ENCODE measurements at regions not wholly inside any gene's neighbourhood (a gene's known extent, or its start where the extent isn't known, plus 50 kb on each side); places are given as distances from the start of the nearest gene placed in this dataset.

GRCh38 chr15:94951538-94951937, 720.2 kb downstream of the MCTP2 start:
- DNase-seq (ENCODE audit: low spot score in 2 of 2), result no peak
- FAIRE-seq, result no peak

DNA sequence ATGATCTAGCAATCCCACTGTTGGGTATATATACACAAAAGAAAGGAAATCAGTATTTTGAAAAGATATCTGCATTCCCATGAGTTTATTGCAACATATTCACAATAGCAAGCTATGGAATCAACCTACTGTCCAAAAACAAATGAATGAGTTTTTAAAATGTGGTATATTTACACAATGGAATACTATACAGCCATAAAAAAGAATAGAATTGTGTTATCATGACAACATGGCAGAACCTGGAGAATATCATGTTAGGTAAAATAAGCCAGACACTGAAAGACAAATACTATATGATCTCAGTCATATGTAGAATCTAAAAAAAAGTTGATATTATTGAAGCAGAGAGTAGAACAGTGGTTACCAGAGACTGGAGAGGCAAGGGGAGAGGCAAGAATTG, 732.6 kb downstream of the MCTP2 start:
- no peak for FAIRE-seq

GRCh38 chr15:94965593-94965992, 734.2 kb downstream of the MCTP2 start:
- FAIRE-seq, result no peak

More for the DNA sequence above, 732.6 kb downstream of the MCTP2 start:
- DNase-seq (ENCODE audit: low spot score in 2 of 2), result no peak

GRCh38 chr15:94968133-94968532, 736.8 kb downstream of the MCTP2 start:
- no peak for DNase-seq (ENCODE audit: low spot score in 2 of 2)
- FAIRE-seq, result no peak

More at GRCh38 chr15:94965593-94965992, 734.2 kb downstream of the MCTP2 start:
- DNase-seq (ENCODE audit: low spot score in 2 of 2), result no peak

GRCh38 chr15:94970096-94970495, 738.7 kb downstream of the MCTP2 start:
- DNase-seq (ENCODE audit: low spot score in 2 of 2), result no peak
- FAIRE-seq, result no peak

DNA sequence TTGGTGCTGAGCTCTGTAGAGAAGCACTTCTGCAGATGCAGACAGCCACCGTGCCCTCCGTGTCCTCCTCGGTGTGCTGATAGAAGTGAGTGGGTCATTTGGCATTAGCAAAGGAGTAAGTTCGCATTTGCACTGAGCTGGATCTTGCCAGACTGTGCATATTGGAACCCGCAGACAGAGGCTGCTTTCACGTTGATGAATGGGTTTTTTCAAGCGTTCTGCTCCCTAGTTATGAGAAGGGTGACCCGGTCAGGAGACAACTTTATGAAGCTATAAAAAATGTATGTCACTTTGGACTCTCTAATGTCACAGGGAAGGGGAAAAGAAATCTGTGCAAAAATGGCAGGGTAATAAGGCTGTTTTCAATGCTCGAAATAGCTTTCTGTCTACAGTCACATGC, 739.4 kb downstream of the MCTP2 start:
- FAIRE-seq (no peak), DNase-seq (ENCODE audit: low spot score in 2 of 2) (no peak)

GRCh38 chr15:94972314-94972713, 741.0 kb downstream of the MCTP2 start:
- no peak for FAIRE-seq

GRCh38 chr15:94987085-94987484, 755.7 kb downstream of the MCTP2 start:
- DNase-seq (ENCODE audit: low spot score in 2 of 2) (no peak), FAIRE-seq (no peak)

More at GRCh38 chr15:94972314-94972713, 741.0 kb downstream of the MCTP2 start:
- DNase-seq (ENCODE audit: low spot score in 2 of 2), result no peak

DNA sequence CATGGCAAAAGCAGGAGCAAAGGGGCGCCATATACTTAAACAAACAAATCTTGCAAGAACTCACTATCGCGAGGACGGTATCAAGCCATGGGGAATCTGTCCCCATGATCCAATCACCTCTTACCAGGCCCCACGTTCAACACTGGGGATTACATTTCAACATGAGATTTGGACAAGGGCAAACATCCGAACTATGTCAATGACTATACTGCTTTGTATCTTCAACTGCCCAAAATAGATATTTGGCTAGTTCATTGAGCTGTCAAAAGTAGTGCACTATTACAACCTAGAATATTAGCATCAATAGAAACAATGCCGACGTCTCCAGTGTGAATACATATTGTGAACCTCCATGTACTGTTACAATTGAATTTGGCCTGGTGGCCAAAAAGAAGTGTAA, 760.4 kb downstream of the MCTP2 start:
- no peak for DNase-seq (ENCODE audit: low spot score in 2 of 2)
- FAIRE-seq, result no peak

DNA sequence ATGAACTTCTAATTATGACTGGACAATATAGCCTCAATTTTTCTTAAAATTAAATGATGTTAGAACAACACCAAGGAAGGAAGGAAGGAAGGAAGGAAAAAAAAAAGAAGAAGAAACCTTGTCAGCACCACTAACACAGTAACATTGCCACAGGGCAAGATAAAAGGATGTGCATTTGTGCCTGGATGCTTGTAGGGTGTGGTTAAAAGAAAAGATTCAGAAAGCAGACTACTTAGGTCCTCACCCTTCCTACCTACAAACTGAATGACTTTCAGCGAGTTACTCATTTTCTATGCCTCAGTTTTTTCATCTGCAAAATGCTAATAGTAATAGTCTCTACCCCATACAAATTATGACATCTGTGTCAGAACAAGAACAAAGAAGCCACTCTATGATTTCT, 778.3 kb downstream of the MCTP2 start:
- DNase-seq (ENCODE audit: low spot score in 2 of 2) (no peak), FAIRE-seq (no peak)

- DNase-seq (ENCODE audit: low spot score in 2 of 2) (no peak), FAIRE-seq (no peak)
Observed at GRCh38 chr15:95013381-95013780, 782.0 kb downstream of the MCTP2 start.

DNA sequence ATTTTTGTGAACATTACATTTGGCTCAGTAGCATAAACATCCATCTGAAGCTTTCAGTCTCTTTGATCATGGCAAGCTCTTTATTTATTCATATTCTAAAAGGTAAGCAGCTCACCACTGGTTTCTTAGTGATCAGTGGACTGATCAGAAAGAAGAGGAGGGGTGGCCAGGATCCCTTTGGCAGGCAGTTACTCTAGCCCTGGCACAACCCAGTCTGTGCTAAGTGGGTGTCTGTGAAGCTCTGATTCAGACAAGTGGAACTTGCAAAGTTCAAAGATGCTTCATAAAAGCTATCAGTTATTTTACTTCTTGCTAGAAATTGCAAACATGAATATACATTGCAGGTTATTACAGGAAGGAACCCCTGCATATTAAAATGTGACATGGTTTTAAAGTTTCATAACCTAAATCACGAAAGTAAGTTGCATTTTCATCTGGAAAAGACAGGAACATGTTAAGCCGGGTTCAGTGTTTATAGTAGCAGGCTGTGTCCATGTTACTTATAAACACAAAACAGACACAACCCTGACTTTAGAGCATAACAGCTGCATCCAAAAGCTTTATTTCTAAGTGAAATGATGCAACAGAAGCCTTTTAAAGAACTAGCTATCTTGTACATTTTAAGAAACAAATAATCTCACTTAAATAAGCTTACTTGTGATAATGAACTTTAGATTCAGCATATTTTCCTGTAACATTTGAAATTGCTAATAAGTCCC, 785.3 kb downstream of the MCTP2 start:
- FAIRE-seq (no peak), DNase-seq (ENCODE audit: low spot score in 2 of 2) (no peak)

GRCh38 chr15:95017666-95018328, 786.4 kb downstream of the MCTP2 start:
- DNase-seq (ENCODE audit: low spot score in 2 of 2), result no peak

GRCh38 chr15:95018888-95019545, 787.7 kb downstream of the MCTP2 start:
- DNase-seq (ENCODE audit: low spot score in 2 of 2) (no peak), FAIRE-seq (no peak)

More at GRCh38 chr15:95017666-95018328, 786.4 kb downstream of the MCTP2 start:
- no peak for FAIRE-seq

DNA sequence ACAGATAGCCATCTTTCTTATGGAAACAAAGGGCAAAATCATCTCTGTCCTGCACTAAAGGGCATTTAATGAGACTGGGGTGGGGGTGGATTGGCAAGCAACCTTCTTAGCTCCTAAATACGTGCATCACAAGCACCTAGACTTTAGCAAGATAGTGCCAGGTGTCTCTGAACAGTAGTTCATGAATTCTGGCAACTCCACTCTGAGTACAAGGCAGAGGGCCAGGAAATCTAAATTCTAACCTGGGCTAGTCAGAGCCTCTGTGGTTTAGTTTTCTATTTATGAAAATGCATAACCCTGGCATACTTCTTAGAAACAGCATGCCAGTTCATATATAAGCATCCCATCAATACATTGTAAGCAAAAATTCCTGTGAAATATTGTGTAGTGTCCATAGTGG, 788.5 kb downstream of the MCTP2 start:
- DNase-seq (ENCODE audit: low spot score in 2 of 2) (no peak), FAIRE-seq (no peak)

GRCh38 chr15:95021816-95022215, 790.5 kb downstream of the MCTP2 start:
- FAIRE-seq (no peak), DNase-seq (ENCODE audit: low spot score in 2 of 2) (no peak)

GRCh38 chr15:95024351-95024750, 793.0 kb downstream of the MCTP2 start:
- DNase-seq (ENCODE audit: low spot score in 2 of 2) (no peak), FAIRE-seq (no peak)

DNA sequence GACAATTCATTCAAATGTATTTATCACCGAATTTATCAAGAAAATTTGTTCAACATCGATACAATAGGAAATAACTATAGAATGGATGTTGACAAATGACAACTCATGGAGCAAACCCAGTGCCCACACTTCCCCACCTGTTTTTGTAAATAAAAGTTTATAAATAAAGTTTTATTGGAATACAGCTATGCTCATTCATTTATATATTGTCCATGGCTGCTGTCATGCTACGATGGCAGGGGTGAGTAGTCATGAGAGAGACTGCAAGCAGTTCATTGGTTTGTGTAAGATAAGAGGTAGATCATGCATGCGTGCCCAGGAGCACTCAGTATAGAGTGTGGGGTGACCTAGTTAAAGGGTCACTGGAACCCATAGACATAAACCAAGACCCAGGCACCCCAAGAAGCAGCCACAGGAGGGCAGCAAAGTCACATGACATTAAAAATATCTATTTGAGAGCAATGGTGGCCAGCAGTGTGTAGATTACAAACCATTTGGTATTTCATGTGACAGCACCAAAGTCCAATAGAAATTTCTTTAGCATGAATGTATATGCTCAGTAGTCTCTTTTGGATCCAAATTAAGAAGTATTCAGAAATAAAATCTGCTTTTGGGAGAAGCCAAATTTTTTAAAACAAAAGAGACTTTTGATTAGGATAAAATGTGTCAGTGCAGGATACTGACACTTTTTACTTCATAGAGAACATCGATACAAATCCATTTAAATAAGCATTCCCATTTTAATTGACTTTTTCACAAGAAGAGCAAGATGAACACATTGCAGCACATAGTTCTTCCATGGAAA, 794.8 kb downstream of the MCTP2 start:
- no peak for FAIRE-seq
- no peak for DNase-seq (ENCODE audit: low spot score in 2 of 2)

GRCh38 chr15:95027981-95028380, 796.6 kb downstream of the MCTP2 start:
- DNase-seq (ENCODE audit: low spot score in 2 of 2), result no peak
- no peak for FAIRE-seq

DNA sequence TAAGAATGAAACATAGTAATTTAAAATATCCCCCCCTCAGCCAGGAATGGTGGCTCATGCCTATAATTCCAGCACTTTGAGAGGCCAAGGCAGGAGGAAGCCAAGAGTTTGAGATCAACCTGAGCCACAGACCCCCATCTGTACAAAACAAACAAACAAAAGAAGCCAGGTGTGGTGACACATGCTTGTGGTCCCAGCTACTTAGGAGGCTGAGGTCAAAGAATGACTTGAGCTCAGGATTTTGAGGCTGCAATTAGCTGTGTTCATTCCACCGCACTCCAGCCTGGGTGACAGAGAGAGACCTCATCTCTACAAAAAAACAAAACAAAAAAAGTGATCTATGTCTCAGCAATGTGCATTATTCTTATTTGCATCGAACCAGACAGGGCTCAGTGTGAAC, 800.8 kb downstream of the MCTP2 start:
- DNase-seq (ENCODE audit: low spot score in 2 of 2) (no peak), FAIRE-seq (no peak)

- no peak for DNase-seq (ENCODE audit: low spot score in 2 of 2)
- no peak for FAIRE-seq
Observed at GRCh38 chr15:95035106-95035505, 803.7 kb downstream of the MCTP2 start.
